Activated CD8-positive, alpha-beta memory T cell treated with anti-CD3 and anti-CD28 coated beads, Interleukin-2, amount 10 ng/mL, durations not matched to agents 7 days and 5 days (primary cell): ENCODE measurements at regions not wholly inside any gene's neighbourhood (a gene's known extent, or its start where the extent isn't known, plus 50 kb on each side); places are given as distances from the start of the nearest gene placed in this dataset.

Experiments used
- ATAC-seq: fragments of 150-1000 bp; cut with Tn5 transposase; one replicate; pipeline ENCODE4 v1.10.0; 2021; ENCODE audit warnings: moderate library complexity
- CTCF ChIA-PET: fragments of 350-600 bp; sonication (Branson Sonifier 250); formaldehyde crosslinking; loops from one replicate; lab custom pipeline; 2021; ENCODE audit warnings: antibody characterized with exemption; lab: Charles Lee
- DNase-seq: peaks from one replicate; pipeline ENCODE4 v3.0.0-alpha.2; 2020
- H3K27ac Mint-ChIP-seq: one replicate; pipeline ENCODE4 v1.8.0; 2021; ENCODE audit warnings: mild to moderate bottlenecking, mixed read lengths
- H3K27me3 Mint-ChIP-seq: one replicate; pipeline ENCODE4 v1.8.0; 2021; ENCODE audit warnings: mixed read lengths
- H3K36me3 Mint-ChIP-seq: one replicate; pipeline ENCODE4 v1.8.0; 2021; ENCODE audit warnings: mild to moderate bottlenecking, mixed read lengths
- H3K4me1 Mint-ChIP-seq: one replicate; pipeline ENCODE4 v1.8.0; 2021; ENCODE audit warnings: mixed read lengths
- H3K4me3 Mint-ChIP-seq: one replicate; pipeline ENCODE4 v1.8.0; 2021; ENCODE audit warnings: mild to moderate bottlenecking, moderate library complexity, mixed read lengths
- H3K9me3 Mint-ChIP-seq: one replicate; pipeline ENCODE4 v1.8.0; 2022; ENCODE audit warnings: low read depth, mixed read lengths

GRCh38 chr13:64866331-64866730, 2363.8 kb downstream of the PCDH9 start:
- CTCF ChIA-PET, result no interaction called here
- no peaks in the 10 kb centered on the region for H3K4me1 Mint-ChIP-seq

DNA sequence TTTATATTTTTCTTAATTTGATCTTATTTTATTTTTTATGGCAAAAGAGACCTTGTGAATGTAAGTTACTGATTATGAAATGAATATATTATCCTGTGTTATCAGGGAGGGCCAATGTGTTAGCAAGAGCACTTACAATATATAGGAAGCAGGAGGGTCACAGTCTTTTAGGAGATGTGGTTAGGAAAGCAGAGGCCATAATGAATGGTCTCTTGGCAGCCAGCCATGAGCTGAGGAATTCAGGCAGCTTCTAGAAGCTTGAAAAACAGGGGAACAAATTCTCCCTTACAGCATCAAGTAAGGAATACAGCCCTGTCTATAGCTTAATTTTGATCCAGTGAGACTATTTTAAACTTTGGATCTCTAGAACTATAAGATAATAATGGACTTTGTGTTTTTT, 2374.6 kb downstream of the PCDH9 start:
- no peaks in the 10 kb centered on the region for H3K27me3 Mint-ChIP-seq
- DNase-seq (no peak), ATAC-seq (no peak)
- H3K27ac Mint-ChIP-seq, result no peak overlapping the region
- CTCF ChIA-PET, result no interaction called here
- no peak overlapping the region for H3K4me3 Mint-ChIP-seq
- H3K9me3 Mint-ChIP-seq, result peaks cover 4% of the 10 kb centered on the region
- no peaks in the 10 kb centered on the region for H3K36me3 Mint-ChIP-seq
- no peaks in the 10 kb centered on the region for H3K4me1 Mint-ChIP-seq

More at GRCh38 chr13:64866331-64866730, 2363.8 kb downstream of the PCDH9 start:
- DNase-seq (no peak), ATAC-seq (no peak)
- no peaks in the 10 kb centered on the region for H3K27me3 Mint-ChIP-seq
- H3K27ac Mint-ChIP-seq, result no peak overlapping the region
- H3K9me3 Mint-ChIP-seq, result peaks cover 7% of the 10 kb centered on the region
- no peak overlapping the region for H3K4me3 Mint-ChIP-seq
- H3K36me3 Mint-ChIP-seq, result no peaks in the 10 kb centered on the region

- ATAC-seq (no peak), DNase-seq (no peak)
- CTCF ChIA-PET, result no interaction called here
- peaks cover 2% of the 10 kb centered on the region for H3K9me3 Mint-ChIP-seq
- no peak overlapping the region for H3K4me3 Mint-ChIP-seq
- H3K4me1 Mint-ChIP-seq, result no peaks in the 10 kb centered on the region
- H3K36me3 Mint-ChIP-seq, result no peaks in the 10 kb centered on the region
- no peak overlapping the region for H3K27ac Mint-ChIP-seq
- no peaks in the 10 kb centered on the region for H3K27me3 Mint-ChIP-seq
Observed at GRCh38 chr13:64850017-64850416, 2380.1 kb downstream of the PCDH9 start.

- CTCF ChIA-PET, result no interaction called here
- H3K27me3 Mint-ChIP-seq, result no peaks in the 10 kb centered on the region
- ATAC-seq (no peak), DNase-seq (no peak)
- H3K27ac Mint-ChIP-seq, result no peak overlapping the region
- H3K9me3 Mint-ChIP-seq, result peaks cover 5% of the 10 kb centered on the region
- H3K4me1 Mint-ChIP-seq, result no peaks in the 10 kb centered on the region
- no peaks in the 10 kb centered on the region for H3K36me3 Mint-ChIP-seq
- no peak overlapping the region for H3K4me3 Mint-ChIP-seq
Observed at GRCh38 chr13:64849196-64849595, 2380.9 kb downstream of the PCDH9 start.

GRCh38 chr13:64847767-64848166, 2382.4 kb downstream of the PCDH9 start:
- no peak overlapping the region for H3K27ac Mint-ChIP-seq
- H3K4me1 Mint-ChIP-seq, result no peaks in the 10 kb centered on the region
- H3K4me3 Mint-ChIP-seq, result no peak overlapping the region
- CTCF ChIA-PET, result no interaction called here
- peaks cover 5% of the 10 kb centered on the region for H3K9me3 Mint-ChIP-seq
- ATAC-seq (no peak), DNase-seq (no peak)
- no peaks in the 10 kb centered on the region for H3K27me3 Mint-ChIP-seq
- H3K36me3 Mint-ChIP-seq, result no peaks in the 10 kb centered on the region

DNA sequence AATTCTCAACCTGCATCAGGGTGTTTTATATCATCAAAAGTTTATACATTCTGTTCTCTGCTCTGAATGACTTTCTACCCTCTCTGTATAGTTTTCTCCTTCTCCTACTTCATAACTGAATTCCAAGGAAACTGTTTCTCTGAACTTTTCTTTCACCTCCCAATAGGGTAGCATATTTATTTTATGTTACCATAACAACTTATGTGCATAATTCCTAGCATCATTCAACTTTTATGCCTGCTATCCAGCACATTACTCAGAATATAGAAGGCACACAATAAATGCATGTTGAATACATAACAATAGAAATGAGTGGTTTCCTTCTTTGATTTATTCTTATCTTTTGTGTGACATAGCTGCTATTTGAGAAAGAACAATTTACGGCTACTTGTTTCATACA, 2385.0 kb downstream of the PCDH9 start:
- CTCF ChIA-PET, result no interaction called here
- Mint-ChIP-seq H3K27ac (no peak overlapping the region), H3K4me3 (no peak overlapping the region), H3K4me1 (no peaks in the 10 kb centered on the region), H3K27me3 (no peaks in the 10 kb centered on the region), H3K9me3 (peaks cover 5% of the 10 kb centered on the region), H3K36me3 (no peaks in the 10 kb centered on the region)
- DNase-seq (no peak), ATAC-seq (no peak)

- DNase-seq (no peak), ATAC-seq (no peak)
- Mint-ChIP-seq H3K4me1 (no peaks in the 10 kb centered on the region), H3K27ac (no peak overlapping the region), H3K9me3 (peaks cover 8% of the 10 kb centered on the region), H3K27me3 (no peaks in the 10 kb centered on the region), H3K36me3 (no peaks in the 10 kb centered on the region), H3K4me3 (no peak overlapping the region)
- CTCF ChIA-PET, result no interaction called here
Observed at GRCh38 chr13:64819081-64819480, 2411.1 kb downstream of the PCDH9 start.

DNA sequence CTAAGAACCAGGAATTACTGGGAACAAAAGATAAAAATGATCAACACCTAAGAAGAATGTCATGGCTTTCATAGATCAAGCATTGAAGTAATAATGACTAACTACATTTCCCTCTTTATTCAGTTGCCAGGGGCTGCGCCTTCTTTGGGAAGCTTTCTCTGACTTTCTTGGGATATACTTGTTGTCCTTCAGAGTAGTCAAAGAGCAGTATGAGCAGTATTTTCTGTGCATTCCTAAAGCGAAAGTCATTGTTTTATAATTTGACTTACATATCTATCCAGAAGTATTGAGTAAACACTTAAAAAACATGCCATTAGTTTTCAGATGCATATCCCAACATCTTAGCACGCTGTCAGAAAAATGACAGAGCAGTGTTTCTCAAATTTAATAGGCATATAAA, 2412.4 kb downstream of the PCDH9 start:
- no peaks in the 10 kb centered on the region for H3K36me3 Mint-ChIP-seq
- no peak for ATAC-seq
- no peak for DNase-seq
- CTCF ChIA-PET, result no interaction called here
- H3K27me3 Mint-ChIP-seq, result no peaks in the 10 kb centered on the region
- H3K4me1 Mint-ChIP-seq, result no peaks in the 10 kb centered on the region
- H3K4me3 Mint-ChIP-seq, result no peak overlapping the region
- no peak overlapping the region for H3K27ac Mint-ChIP-seq
- H3K9me3 Mint-ChIP-seq, result peaks cover 11% of the 10 kb centered on the region

DNA sequence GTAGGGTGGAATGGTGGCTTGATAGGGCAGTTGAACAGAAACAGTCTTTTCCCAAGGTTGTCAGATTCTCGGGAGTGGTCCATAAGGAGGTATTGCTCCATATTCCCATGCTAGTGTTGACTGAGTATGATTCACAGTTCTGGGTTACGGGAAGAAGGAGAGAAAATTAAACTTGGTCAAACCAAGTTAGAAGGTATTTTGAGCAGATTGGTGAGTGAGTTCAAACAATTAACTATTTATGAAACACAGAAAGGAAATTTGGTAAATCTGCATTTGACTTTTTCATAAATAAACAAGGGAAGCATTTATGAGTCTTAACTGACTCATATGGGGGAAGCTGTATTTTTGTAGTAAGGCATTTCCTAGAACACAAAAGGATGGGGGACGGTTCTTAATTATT, 2419.4 kb downstream of the PCDH9 start:
- ATAC-seq, result no peak
- CTCF ChIA-PET, result no interaction called here
- H3K9me3 Mint-ChIP-seq, result peaks cover 11% of the 10 kb centered on the region
- no peaks in the 10 kb centered on the region for H3K36me3 Mint-ChIP-seq
- H3K4me3 Mint-ChIP-seq, result no peak overlapping the region
- no peaks in the 10 kb centered on the region for H3K27me3 Mint-ChIP-seq
- no peak overlapping the region for H3K27ac Mint-ChIP-seq
- no peak for DNase-seq
- no peaks in the 10 kb centered on the region for H3K4me1 Mint-ChIP-seq

- Mint-ChIP-seq H3K27ac (no peak overlapping the region), H3K4me1 (no peaks in the 10 kb centered on the region), H3K9me3 (peaks cover 8% of the 10 kb centered on the region), H3K36me3 (no peaks in the 10 kb centered on the region), H3K27me3 (no peaks in the 10 kb centered on the region), H3K4me3 (no peak overlapping the region)
- DNase-seq (no peak), ATAC-seq (no peak)
- CTCF ChIA-PET, result no interaction called here
Observed at GRCh38 chr13:64808704-64809103, 2421.4 kb downstream of the PCDH9 start.

GRCh38 chr13:64801768-64802167, 2428.4 kb downstream of the PCDH9 start:
- CTCF ChIA-PET, result no interaction called here
- no peaks in the 10 kb centered on the region for H3K36me3 Mint-ChIP-seq
- H3K4me1 Mint-ChIP-seq, result no peaks in the 10 kb centered on the region
- DNase-seq, result no peak
- ATAC-seq, result no peak
- no peak overlapping the region for H3K27ac Mint-ChIP-seq
- no peak overlapping the region for H3K4me3 Mint-ChIP-seq
- no peaks in the 10 kb centered on the region for H3K27me3 Mint-ChIP-seq
- no peaks in the 10 kb centered on the region for H3K9me3 Mint-ChIP-seq

DNA sequence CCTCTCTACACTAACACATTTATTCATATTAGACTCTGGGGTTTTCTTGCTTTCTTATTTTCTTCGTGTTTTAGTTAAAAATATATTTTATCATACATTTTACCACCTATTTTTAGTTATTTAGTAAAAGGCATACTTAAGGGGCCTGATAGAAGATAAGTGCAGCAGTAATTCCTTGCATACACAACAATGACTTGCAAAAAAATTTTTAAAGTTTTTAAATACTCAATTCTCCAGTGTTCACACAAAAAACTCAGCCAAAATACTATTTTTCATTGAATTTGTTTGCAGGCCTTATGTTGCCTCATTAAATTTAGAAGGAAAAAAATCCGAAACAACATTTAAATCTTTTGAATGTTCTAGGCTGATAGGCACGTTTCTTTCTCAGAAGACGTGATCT, 2431.7 kb downstream of the PCDH9 start:
- DNase-seq (no peak), ATAC-seq (no peak)
- no peaks in the 10 kb centered on the region for H3K36me3 Mint-ChIP-seq
- H3K9me3 Mint-ChIP-seq, result peaks cover 8% of the 10 kb centered on the region
- H3K4me3 Mint-ChIP-seq, result no peak overlapping the region
- H3K4me1 Mint-ChIP-seq, result no peaks in the 10 kb centered on the region
- H3K27me3 Mint-ChIP-seq, result no peaks in the 10 kb centered on the region
- CTCF ChIA-PET, result no interaction called here
- H3K27ac Mint-ChIP-seq, result no peak overlapping the region

DNA sequence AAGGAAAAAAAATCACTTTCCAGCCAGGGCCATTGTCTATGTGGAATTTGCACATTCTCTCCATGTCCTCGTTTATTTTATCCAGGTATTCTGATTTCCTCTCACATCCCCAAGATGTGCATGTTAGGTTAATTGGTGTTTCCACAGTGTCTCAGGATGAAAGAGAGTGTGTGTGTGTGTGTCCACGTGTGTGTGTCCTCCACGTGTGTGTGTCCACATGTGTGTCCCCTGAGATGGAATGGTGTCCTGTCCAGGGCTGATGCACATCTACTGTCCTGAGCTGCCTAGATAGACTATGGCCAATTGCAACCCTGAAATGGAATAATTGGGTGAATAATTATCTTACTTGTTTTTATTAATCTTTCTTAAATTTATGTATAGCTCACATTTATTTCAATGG, 2436.5 kb downstream of the PCDH9 start:
- DNase-seq (no peak), ATAC-seq (no peak)
- no peaks in the 10 kb centered on the region for H3K36me3 Mint-ChIP-seq
- H3K27me3 Mint-ChIP-seq, result no peaks in the 10 kb centered on the region
- peaks cover 10% of the 10 kb centered on the region for H3K9me3 Mint-ChIP-seq
- no peak overlapping the region for H3K27ac Mint-ChIP-seq
- CTCF ChIA-PET, result no interaction called here
- H3K4me1 Mint-ChIP-seq, result no peaks in the 10 kb centered on the region
- no peak overlapping the region for H3K4me3 Mint-ChIP-seq

- H3K9me3 Mint-ChIP-seq, result peaks cover 10% of the 10 kb centered on the region
- H3K4me1 Mint-ChIP-seq, result no peaks in the 10 kb centered on the region
- no peak overlapping the region for H3K27ac Mint-ChIP-seq
- no peaks in the 10 kb centered on the region for H3K36me3 Mint-ChIP-seq
- no peak overlapping the region for H3K4me3 Mint-ChIP-seq
- CTCF ChIA-PET, result no interaction called here
- ATAC-seq (no peak), DNase-seq (no peak)
- H3K27me3 Mint-ChIP-seq, result no peaks in the 10 kb centered on the region
Observed at GRCh38 chr13:64793131-64793530, 2437.0 kb downstream of the PCDH9 start.

GRCh38 chr13:64791373-64791772, 2438.8 kb downstream of the PCDH9 start:
- H3K9me3 Mint-ChIP-seq, result peaks cover 13% of the 10 kb centered on the region
- DNase-seq (no peak), ATAC-seq (no peak)
- no peaks in the 10 kb centered on the region for H3K4me1 Mint-ChIP-seq
- no peak overlapping the region for H3K4me3 Mint-ChIP-seq
- H3K27me3 Mint-ChIP-seq, result no peaks in the 10 kb centered on the region
- no peak overlapping the region for H3K27ac Mint-ChIP-seq
- H3K36me3 Mint-ChIP-seq, result no peaks in the 10 kb centered on the region
- CTCF ChIA-PET, result no interaction called here
